ENCODE measurements at regions not wholly inside any gene's neighbourhood (a gene's known extent, or its start where the extent isn't known, plus 50 kb on each side); places are given as distances from the start of the nearest gene placed in this dataset.
"Not testable (repeated sequence)": the region's sequence is repeated elsewhere in the genome, so short reads cannot be mapped to it uniquely, and the experiment has no call there.

GRCh38 chr1:87398641-87399040 is 70.0 kb downstream of the LMO4 start:
- DNase-seq: peak; percentile 85

- DNase-seq: peak; percentile 30
Observed at GRCh38 chr1:87399264-87399663, 70.6 kb downstream of the LMO4 start.

GRCh38 chr1:87399701-87400100 is 71.0 kb downstream of the LMO4 start:
- DNase-seq: no peak

GRCh38 chr1:87400813-87401212 is 72.1 kb downstream of the LMO4 start:
- DNase-seq: no peak

- DNase-seq: peak; percentile 98
Observed at GRCh38 chr1:87402241-87403002, 73.7 kb downstream of the LMO4 start.

GRCh38 chr1:87403061-87403820 is 74.6 kb downstream of the LMO4 start:
- DNase-seq: no peak

GRCh38 chr1:87404296-87404695 is 75.6 kb downstream of the LMO4 start:
- DNase-seq: no peak

GRCh38 chr1:87408665-87409248 is 80.1 kb downstream of the LMO4 start:
- no peak for DNase-seq

GRCh38 chr1:87410776-87411480 is 82.2 kb downstream of the LMO4 start:
- DNase-seq: no peak

GRCh38 chr1:87413846-87414245 is 85.2 kb downstream of the LMO4 start:
- DNase-seq: not testable (repeated sequence)

- no peak for DNase-seq
Observed at GRCh38 chr1:87418048-87418447, 89.4 kb downstream of the LMO4 start.

GRCh38 chr1:87421809-87422208 is 93.1 kb downstream of the LMO4 start:
- no peak for DNase-seq

GRCh38 chr1:87424541-87424940 is 95.9 kb downstream of the LMO4 start:
- DNase-seq: no peak

GRCh38 chr1:87426463-87427249 is 98.0 kb downstream of the LMO4 start:
- peak; percentile 81 for DNase-seq

GRCh38 chr1:87428367-87428766 is 99.7 kb downstream of the LMO4 start:
- no peak for DNase-seq

- no peak for DNase-seq
Observed at GRCh38 chr1:87428883-87429282, 100.2 kb downstream of the LMO4 start.

- DNase-seq: no peak
Observed at GRCh38 chr1:87432685-87433084, 104.0 kb downstream of the LMO4 start.

GRCh38 chr1:87433101-87433500 is 104.4 kb downstream of the LMO4 start:
- not testable (repeated sequence) for DNase-seq

- no peak for DNase-seq
Observed at GRCh38 chr1:87435484-87435883, 106.8 kb downstream of the LMO4 start.

- not testable (repeated sequence) for DNase-seq
Observed at GRCh38 chr1:87436115-87436514, 107.4 kb downstream of the LMO4 start.

GRCh38 chr1:87436534-87436933 is 107.9 kb downstream of the LMO4 start:
- no peak for DNase-seq

- DNase-seq: no peak
Observed at GRCh38 chr1:87437663-87438295, 109.1 kb downstream of the LMO4 start.

Data from fibroblast of upper back skin (primary cell).